ENCODE measurements at regions not wholly inside any gene's neighbourhood (a gene's known extent, or its start where the extent isn't known, plus 50 kb on each side); places are given as distances from the start of the nearest gene placed in this dataset.

GRCh38 chr1:163933437-163933836, 611.7 kb downstream of the NUF2 start:
- CTCF ChIA-PET = no interaction called here
- RAD21 ChIA-PET (ENCODE audit: unreplicated experiment) = no interaction called here
- ATAC-seq = no peak
- SMC1A ChIA-PET (ENCODE audit: uncharacterized antibody, unreplicated experiment) = no interaction called here
- Histone ChIP-seq H3K4me3 (no peak overlapping the region), H3K79me2 (ENCODE audit: control insufficient read depth, insufficient read depth, low read length) (no peaks in the 10 kb centered on the region), H3K36me3 (ENCODE audit: control insufficient read depth in 2 of 2, insufficient read depth in 2 of 2, low read length in 1 of 2) (no peaks in the 10 kb centered on the region), H2AFZ (ENCODE audit: control insufficient read depth, low read depth, low read length) (no peak overlapping the region), H4K20me1 (ENCODE audit: control insufficient read depth, insufficient read depth) (no peaks in the 10 kb centered on the region), H3K9me3 (replicated peaks; ENCODE audit: control insufficient read depth, insufficient read depth, low read length) (no peaks in the 10 kb centered on the region; the same call in 2 of the 3 replicates), H3K9ac (ENCODE audit: control insufficient read depth, insufficient read depth, low read length) (no peak overlapping the region), H3K4me1 (ENCODE audit: control insufficient read depth, insufficient read depth, low read length) (no peaks in the 10 kb centered on the region), H3K4me2 (ENCODE audit: control insufficient read depth, insufficient read depth) (no peak overlapping the region), H3K27me3 (replicated peaks in 1 of 2; ENCODE audit: control insufficient read depth in 2 of 2, insufficient read depth in 2 of 2, low read length in 1 of 2) (no peaks in the 10 kb centered on the region), H3K27ac (ENCODE audit: control insufficient read depth, insufficient read depth) (no peak overlapping the region)
- POLR2A ChIA-PET = interaction anchor here (0.6 kb wide), 1 partner anchor 136 kb away, joined by 5 read pairs; no protein-coding TSS in a partner anchor
- TF ChIP-seq, protein P1, sequence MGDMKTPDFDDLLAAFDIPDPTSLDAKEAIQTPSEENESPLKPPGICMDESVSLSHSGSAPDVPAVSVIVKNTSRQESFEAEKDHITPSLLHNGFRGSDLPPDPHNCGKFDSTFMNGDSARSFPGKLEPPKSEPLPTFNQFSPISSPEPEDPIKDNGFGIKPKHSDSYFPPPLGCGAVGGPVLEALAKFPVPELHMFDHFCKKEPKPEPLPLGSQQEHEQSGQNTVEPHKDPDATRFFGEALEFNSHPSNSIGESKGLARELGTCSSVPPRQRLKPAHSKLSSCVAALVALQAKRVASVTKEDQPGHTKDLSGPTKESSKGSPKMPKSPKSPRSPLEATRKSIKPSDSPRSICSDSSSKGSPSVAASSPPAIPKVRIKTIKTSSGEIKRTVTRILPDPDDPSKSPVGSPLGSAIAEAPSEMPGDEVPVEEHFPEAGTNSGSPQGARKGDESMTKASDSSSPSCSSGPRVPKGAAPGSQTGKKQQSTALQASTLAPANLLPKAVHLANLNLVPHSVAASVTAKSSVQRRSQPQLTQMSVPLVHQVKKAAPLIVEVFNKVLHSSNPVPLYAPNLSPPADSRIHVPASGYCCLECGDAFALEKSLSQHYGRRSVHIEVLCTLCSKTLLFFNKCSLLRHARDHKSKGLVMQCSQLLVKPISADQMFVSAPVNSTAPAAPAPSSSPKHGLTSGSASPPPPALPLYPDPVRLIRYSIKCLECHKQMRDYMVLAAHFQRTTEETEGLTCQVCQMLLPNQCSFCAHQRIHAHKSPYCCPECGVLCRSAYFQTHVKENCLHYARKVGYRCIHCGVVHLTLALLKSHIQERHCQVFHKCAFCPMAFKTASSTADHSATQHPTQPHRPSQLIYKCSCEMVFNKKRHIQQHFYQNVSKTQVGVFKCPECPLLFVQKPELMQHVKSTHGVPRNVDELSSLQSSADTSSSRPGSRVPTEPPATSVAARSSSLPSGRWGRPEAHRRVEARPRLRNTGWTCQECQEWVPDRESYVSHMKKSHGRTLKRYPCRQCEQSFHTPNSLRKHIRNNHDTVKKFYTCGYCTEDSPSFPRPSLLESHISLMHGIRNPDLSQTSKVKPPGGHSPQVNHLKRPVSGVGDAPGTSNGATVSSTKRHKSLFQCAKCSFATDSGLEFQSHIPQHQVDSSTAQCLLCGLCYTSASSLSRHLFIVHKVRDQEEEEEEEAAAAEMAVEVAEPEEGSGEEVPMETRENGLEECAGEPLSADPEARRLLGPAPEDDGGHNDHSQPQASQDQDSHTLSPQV (IDR thresholded peaks at IDR 0.05) = no peak
- BruUV-seq (replicated peaks) = no TSS peak
- no peak for DNase-seq (ENCODE audit: low read depth, low spot score)
- 44% methylated on average over 3 of the region's 3 CpGs for WGBS (ENCODE audit: insufficient coverage, insufficient replicate concordance, low lambda C conversion rate, missing lambda C conversion rate)
- FAIRE-seq = no peak
- in situ Hi-C loops (cut with MboI) = no loop called here
- intact Hi-C loops (cut with micrococcal nuclease; ENCODE audit: unreplicated experiment) = no loop called here

- intact Hi-C loops (cut with micrococcal nuclease; ENCODE audit: unreplicated experiment) (no loop called here), in situ Hi-C loops (cut with MboI) (no loop called here)
- ChIA-PET SMC1A (ENCODE audit: uncharacterized antibody, unreplicated experiment) (no interaction called here), CTCF (no interaction called here), POLR2A (no interaction called here), RAD21 (ENCODE audit: unreplicated experiment) (no interaction called here)
- Histone ChIP-seq H3K4me1 (ENCODE audit: control insufficient read depth, insufficient read depth, low read length) (no peaks in the 10 kb centered on the region), H3K36me3 (ENCODE audit: control insufficient read depth in 2 of 2, insufficient read depth in 2 of 2, low read length in 1 of 2) (no peaks in the 10 kb centered on the region), H3K9me3 (replicated peaks; ENCODE audit: control insufficient read depth, insufficient read depth, low read length) (no peaks in the 10 kb centered on the region; the same call in 2 of the 3 replicates), H3K4me3 (no peak overlapping the region), H2AFZ (ENCODE audit: control insufficient read depth, low read depth, low read length) (no peak overlapping the region), H3K27ac (ENCODE audit: control insufficient read depth, insufficient read depth) (no peak overlapping the region), H3K9ac (ENCODE audit: control insufficient read depth, insufficient read depth, low read length) (no peak overlapping the region), H3K4me2 (ENCODE audit: control insufficient read depth, insufficient read depth) (no peak overlapping the region), H3K27me3 (replicated peaks in 1 of 2; ENCODE audit: control insufficient read depth in 2 of 2, insufficient read depth in 2 of 2, low read length in 1 of 2) (no peaks in the 10 kb centered on the region), H3K79me2 (ENCODE audit: control insufficient read depth, insufficient read depth, low read length) (no peaks in the 10 kb centered on the region), H4K20me1 (ENCODE audit: control insufficient read depth, insufficient read depth) (no peaks in the 10 kb centered on the region)
- no peak for FAIRE-seq
- DNase-seq (ENCODE audit: low read depth, low spot score) = no peak
- BruUV-seq (replicated peaks) = no TSS peak
- ATAC-seq = no peak
- WGBS (ENCODE audit: insufficient coverage, insufficient replicate concordance, low lambda C conversion rate, missing lambda C conversion rate) = 0% methylated on average over 3 of the region's 3 CpGs
- TF ChIP-seq RFX5 (IDR thresholded peaks at IDR 0.05; ENCODE audit: low read depth, low read length) (no peak), ATF7 (IDR thresholded peaks at IDR 0.05; ENCODE audit: low read depth) (no peak), LARP7 (IDR thresholded peaks at IDR 0.05) (no peak), EGR1 (IDR thresholded peaks at IDR 0.05; ENCODE audit: borderline replicate concordance in 1 of 2, low read depth in 2 of 2, low read length in 2 of 2) (no peak), JUNB (IDR thresholded peaks at IDR 0.05) (no peak), ZNF207 (IDR thresholded peaks at IDR 0.05; ENCODE audit: borderline replicate concordance) (no peak), SP1 (IDR thresholded peaks at IDR 0.05; ENCODE audit: low read depth, low read length) (no peak)
- TF ChIP-seq, protein P2, sequence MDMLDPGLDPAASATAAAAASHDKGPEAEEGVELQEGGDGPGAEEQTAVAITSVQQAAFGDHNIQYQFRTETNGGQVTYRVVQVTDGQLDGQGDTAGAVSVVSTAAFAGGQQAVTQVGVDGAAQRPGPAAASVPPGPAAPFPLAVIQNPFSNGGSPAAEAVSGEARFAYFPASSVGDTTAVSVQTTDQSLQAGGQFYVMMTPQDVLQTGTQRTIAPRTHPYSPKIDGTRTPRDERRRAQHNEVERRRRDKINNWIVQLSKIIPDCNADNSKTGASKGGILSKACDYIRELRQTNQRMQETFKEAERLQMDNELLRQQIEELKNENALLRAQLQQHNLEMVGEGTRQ (IDR thresholded peaks at IDR 0.05; ENCODE audit: borderline replicate concordance, low read depth, low read length) = no peak
Measured at GRCh38 chr1:163935738-163936374, 614.1 kb downstream of the NUF2 start.
